Kidney (tissue), 13 donors: ENCODE measurements at regions not wholly inside any gene's neighbourhood (a gene's known extent, or its start where the extent isn't known, plus 50 kb on each side); places are given as distances from the start of the nearest gene placed in this dataset.

Experiments used
- DNase-seq, 5 donors: peaks; one replicate each; pipeline ENCODE4 v3.0.0-alpha.2; 2013 to 2020
- FAIRE-seq: peaks from 2 replicates; lab custom pipeline; 2012; peaks lifted over from hg19 to GRCh38; lab: Jason Lieb, UNC
- H3K27ac ChIP-seq, 2 donors: one replicate each; pipeline ENCODE4 v1.7.0; 2013; ENCODE audit warnings: low read depth in 2 of 2, low read length in 2 of 2, inconsistent platforms in 1 of 2
- H3K27me3 ChIP-seq: one replicate; pipeline ENCODE4 v1.7.1; 2013; ENCODE audit warnings: low read length, inconsistent platforms; ENCODE audit not compliant: control insufficient read depth, insufficient read depth
- H3K36me3 ChIP-seq, 3 donors: one replicate each; pipeline versions ENCODE4 v1.7.0 to v1.7.1; 2013; ENCODE audit warnings: low read length in 3 of 3, control low read depth in 1 of 3, inconsistent platforms in 1 of 3; ENCODE audit not compliant: insufficient read depth in 3 of 3, control insufficient read depth in 2 of 3
- H3K4me1 ChIP-seq, 3 donors: one replicate each; pipeline versions ENCODE4 v1.7.0 to v1.7.1; 2013; ENCODE audit warnings: low read length in 3 of 3, inconsistent platforms in 1 of 3, low read depth in 1 of 3; ENCODE audit not compliant: control insufficient read depth in 2 of 3, insufficient read depth in 2 of 3
- H3K4me3 ChIP-seq, 3 donors: one replicate each; pipeline versions ENCODE4 v1.7.0 to v1.8.1; 2013; ENCODE audit warnings: low read length in 3 of 3, control low read depth in 1 of 3, inconsistent platforms in 1 of 3
- H3K9ac ChIP-seq, 3 donors: one replicate each; pipeline versions ENCODE4 v1.7.0 to v1.7.1; 2013; ENCODE audit warnings: low read length in 3 of 3, control low read depth in 1 of 3, inconsistent platforms in 1 of 3
- H3K9me3 ChIP-seq, 3 donors: one replicate each; pipeline versions ENCODE4 v1.7.0 to v1.7.1; 2013; ENCODE audit warnings: low read length in 3 of 3, control low read depth in 1 of 3, inconsistent platforms in 1 of 3; ENCODE audit not compliant: control insufficient read depth in 2 of 3, insufficient read depth in 1 of 3
- intact Hi-C: fragments of 100-400 bp; cut with DNase I; formaldehyde crosslinking; loops from one replicate; pipeline ENCODE4 v1.11.1; 2022
- TF ChIP-seq, protein P1 (sequence below): IDR thresholded peaks from 3 replicates; pipeline ENCODE4 v1.5.1; 2012; ENCODE audit warnings: mild to moderate bottlenecking, moderate library complexity, borderline replicate concordance; ENCODE audit not compliant: insufficient read depth; ENCODE audit errors: extremely low read depth
- donor health status: control.
- donor health status: control.
- donor health status: control.
- donor health status: control.
- donor health status: control.
- donor health status: DM: yes; HTN: yes; CAD: no.
- donor health status: Normal renal cell carcinoma (clear cell type).

DNA sequence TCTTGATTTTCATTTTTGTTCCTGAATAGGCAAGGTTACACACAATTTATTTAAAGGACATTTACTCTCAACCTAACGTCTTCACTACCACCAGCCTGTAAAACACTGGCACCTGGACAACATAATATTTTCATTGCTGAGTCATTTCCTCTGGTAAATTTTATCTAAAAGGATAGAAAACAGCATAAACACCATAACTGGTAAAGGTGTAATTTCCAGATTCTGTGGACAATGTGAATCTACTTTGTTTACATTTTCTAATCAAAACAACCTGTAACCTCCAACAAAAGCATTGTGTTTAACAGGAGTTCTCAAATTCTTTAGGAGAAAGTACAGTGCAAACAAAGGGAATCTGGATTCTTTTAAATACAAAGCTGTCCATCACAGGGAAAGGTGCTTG, 472.0 kb upstream of the AKR1E2 start:
- TF ChIP-seq, protein P1, sequence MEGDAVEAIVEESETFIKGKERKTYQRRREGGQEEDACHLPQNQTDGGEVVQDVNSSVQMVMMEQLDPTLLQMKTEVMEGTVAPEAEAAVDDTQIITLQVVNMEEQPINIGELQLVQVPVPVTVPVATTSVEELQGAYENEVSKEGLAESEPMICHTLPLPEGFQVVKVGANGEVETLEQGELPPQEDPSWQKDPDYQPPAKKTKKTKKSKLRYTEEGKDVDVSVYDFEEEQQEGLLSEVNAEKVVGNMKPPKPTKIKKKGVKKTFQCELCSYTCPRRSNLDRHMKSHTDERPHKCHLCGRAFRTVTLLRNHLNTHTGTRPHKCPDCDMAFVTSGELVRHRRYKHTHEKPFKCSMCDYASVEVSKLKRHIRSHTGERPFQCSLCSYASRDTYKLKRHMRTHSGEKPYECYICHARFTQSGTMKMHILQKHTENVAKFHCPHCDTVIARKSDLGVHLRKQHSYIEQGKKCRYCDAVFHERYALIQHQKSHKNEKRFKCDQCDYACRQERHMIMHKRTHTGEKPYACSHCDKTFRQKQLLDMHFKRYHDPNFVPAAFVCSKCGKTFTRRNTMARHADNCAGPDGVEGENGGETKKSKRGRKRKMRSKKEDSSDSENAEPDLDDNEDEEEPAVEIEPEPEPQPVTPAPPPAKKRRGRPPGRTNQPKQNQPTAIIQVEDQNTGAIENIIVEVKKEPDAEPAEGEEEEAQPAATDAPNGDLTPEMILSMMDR = no peak
- Histone ChIP-seq H3K4me1 (peaks cover 0 to 7% (median 0%) of the 10 kb centered on the region in 3 donors), H3K9me3 (no peaks in the 10 kb centered on the region), H3K27ac (no peak overlapping the region), H3K27me3 (no peaks in the 10 kb centered on the region), H3K4me3 (no peak overlapping the region), H3K36me3 (no peaks in the 10 kb centered on the region), H3K9ac (no peak overlapping the region)
- DNase-seq (peak in 1 of 5 donors; percentile 39), FAIRE-seq (no peak)
- intact Hi-C loops = no loop called here

DNA sequence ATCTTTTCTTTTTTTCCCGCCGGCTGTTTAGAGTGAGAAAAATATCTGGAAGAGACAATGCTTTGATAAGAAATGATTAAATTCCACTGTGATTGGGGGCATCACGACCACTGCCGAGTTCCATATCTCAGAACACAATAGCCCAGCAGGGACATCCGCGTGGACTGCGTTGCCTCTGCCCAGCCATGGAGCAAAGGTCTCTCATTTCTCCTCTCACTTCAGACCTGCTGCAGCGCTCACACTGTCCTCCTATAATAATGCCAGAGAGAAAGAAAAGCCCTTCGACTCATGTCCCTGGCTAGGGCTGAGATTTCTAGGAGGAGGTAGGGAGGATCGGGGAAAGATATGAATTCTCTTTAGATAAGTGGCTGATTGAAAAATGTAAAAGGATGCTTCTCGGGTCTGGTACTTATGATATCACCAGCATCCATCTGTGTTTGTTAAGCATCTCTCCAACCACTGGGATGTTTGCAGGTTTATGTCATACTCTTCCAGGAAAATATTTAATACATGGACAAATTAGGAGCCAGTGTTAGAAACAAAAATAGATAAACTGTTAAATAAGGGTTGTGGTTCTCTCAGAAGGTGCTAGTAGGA, 472.9 kb upstream of the AKR1E2 start:
- TF ChIP-seq, protein P1 = no peak
- intact Hi-C loops = no loop called here

DNA sequence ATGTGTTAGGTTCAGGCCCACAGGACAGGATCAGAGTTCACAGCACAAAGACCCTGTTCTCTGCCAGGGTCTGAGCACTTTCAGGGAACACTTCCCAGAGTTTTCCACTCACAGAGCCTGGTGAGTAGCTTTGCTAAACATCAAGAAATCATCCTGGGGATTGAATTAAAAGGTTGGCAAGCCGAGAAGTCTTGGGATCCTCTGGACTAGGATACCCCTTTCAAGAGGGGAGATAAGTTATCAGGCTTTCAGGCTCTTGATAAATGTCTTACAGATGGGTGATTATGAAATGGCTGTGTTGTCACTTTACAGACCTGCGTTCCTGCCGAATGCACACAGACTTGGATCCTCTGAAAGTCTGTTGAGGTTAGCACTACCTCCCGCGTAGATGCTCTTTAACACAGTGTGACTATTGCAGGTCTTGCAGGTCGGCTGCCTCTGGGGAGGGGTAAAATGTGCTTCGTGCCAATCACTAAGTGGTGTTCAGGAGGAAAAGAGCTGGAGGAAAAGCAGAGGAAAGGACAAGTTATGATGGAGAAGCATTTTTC, 473.5 kb upstream of the AKR1E2 start:
- H3K9me3 ChIP-seq = no peaks in the 10 kb centered on the region
- DNase-seq (no peak), FAIRE-seq (no peak)
- intact Hi-C loops = no loop called here
- TF ChIP-seq, protein P1 = no peak
- no peaks in the 10 kb centered on the region for H3K27me3 ChIP-seq
- peaks cover 0 to 7% (median 0%) of the 10 kb centered on the region in 3 donors for H3K4me1 ChIP-seq
- no peaks in the 10 kb centered on the region for H3K36me3 ChIP-seq
- H3K9ac ChIP-seq = no peak overlapping the region
- H3K27ac ChIP-seq = no peak overlapping the region
- H3K4me3 ChIP-seq = no peak overlapping the region

More for the DNA sequence above, 472.9 kb upstream of the AKR1E2 start:
- Histone ChIP-seq H3K27ac (no peak overlapping the region), H3K36me3 (no peaks in the 10 kb centered on the region), H3K27me3 (no peaks in the 10 kb centered on the region), H3K9me3 (no peaks in the 10 kb centered on the region), H3K4me3 (no peak overlapping the region), H3K9ac (no peak overlapping the region), H3K4me1 (peaks cover 0 to 7% (median 0%) of the 10 kb centered on the region in 3 donors)
- FAIRE-seq (no peak), DNase-seq (peak in 1 of 5 donors; percentile 9)
